Vagina (tissue), 2 donors: ENCODE measurements at regions not wholly inside any gene's neighbourhood (a gene's known extent, or its start where the extent isn't known, plus 50 kb on each side); places are given as distances from the start of the nearest gene placed in this dataset.

ENCODE experiments used
- DNase-seq, 2 donors: peaks; one replicate each; pipeline ENCODE4 v3.0.0-alpha.2; 2017; ENCODE audit errors: extremely low spot score in 2 of 2
- H3K27ac ChIP-seq: fragments of 200-600 bp; sonication (generic); one replicate; pipeline ENCODE4 v1.5.1; 2019
- H3K27me3 ChIP-seq: fragments of 200-600 bp; sonication (generic); one replicate; pipeline ENCODE4 v1.5.1; 2019
- H3K36me3 ChIP-seq, 2 donors: fragments of 200-600 bp; sonication (generic); one replicate each; pipeline ENCODE4 v1.5.1; 2017 to 2019
- H3K4me1 ChIP-seq: fragments of 200-600 bp; sonication (generic); one replicate; pipeline ENCODE4 v1.5.1; 2019
- H3K4me3 ChIP-seq, 2 donors: fragments of 200-600 bp; sonication (generic); 1 replicate in 1 of 2; 2 replicates in 1 of 2; pipeline ENCODE4 v1.5.1; 2016 to 2019
- H3K9me3 ChIP-seq: fragments of 200-600 bp; sonication (generic); one replicate; pipeline ENCODE4 v1.5.1; 2019
- CTCF ChIP-seq, 3 experiments: fragments of 450-650 bp in 2 of 3; fragments of 200-600 bp in 1 of 3; sonication (generic) in 1 of 3; IDR thresholded peaks; one replicate each; pipeline ENCODE4 v1.5.1; 2017 to 2019; ENCODE audit warnings: antibody characterized with exemption in 3 of 3, mild to moderate bottlenecking in 2 of 3, moderate library complexity in 2 of 3
- POLR2A ChIP-seq, 2 donors: fragments of 450-650 bp; IDR thresholded peaks; one replicate each; pipeline ENCODE4 v1.6.1; 2017; ENCODE audit warnings: antibody characterized with exemption in 2 of 2, mild to moderate bottlenecking in 2 of 2, moderate library complexity in 2 of 2
- POLR2AphosphoS5 ChIP-seq, 2 donors: sonication (generic); formaldehyde crosslinking; IDR thresholded peaks; one replicate each; pipeline ENCODE4 v1.9.0; 2017; ENCODE audit warnings: antibody characterized with exemption in 2 of 2, mild to moderate bottlenecking in 2 of 2, low read depth in 1 of 2; ENCODE audit not compliant: insufficient read depth in 1 of 2
- intact Hi-C: fragments of 100-400 bp; cut with DNase I; formaldehyde crosslinking; loops from one replicate; pipeline ENCODE4 v1.15.1; 2023

GRCh38 chr2:48253301-48253700 is 61.2 kb upstream of the FOXN2 start:
- DNase-seq: no peak
- intact Hi-C loops: no loop called here
- Histone ChIP-seq H3K27ac (no peak overlapping the region), H3K4me1 (peaks cover 14% of the 10 kb centered on the region), H3K36me3 (no peaks in the 10 kb centered on the region), H3K27me3 (no peaks in the 10 kb centered on the region), H3K9me3 (no peaks in the 10 kb centered on the region), H3K4me3 (no peak overlapping the region)
- no peak for TF ChIP-seq POLR2A (IDR thresholded peaks at IDR 0.05)
- no peak for TF ChIP-seq CTCF (IDR thresholded peaks at IDR 0.05)
- no peak for TF ChIP-seq POLR2AphosphoS5 (IDR thresholded peaks at IDR 0.05; ENCODE audit: insufficient read depth in 1 of 2, low read depth in 1 of 2)

DNA sequence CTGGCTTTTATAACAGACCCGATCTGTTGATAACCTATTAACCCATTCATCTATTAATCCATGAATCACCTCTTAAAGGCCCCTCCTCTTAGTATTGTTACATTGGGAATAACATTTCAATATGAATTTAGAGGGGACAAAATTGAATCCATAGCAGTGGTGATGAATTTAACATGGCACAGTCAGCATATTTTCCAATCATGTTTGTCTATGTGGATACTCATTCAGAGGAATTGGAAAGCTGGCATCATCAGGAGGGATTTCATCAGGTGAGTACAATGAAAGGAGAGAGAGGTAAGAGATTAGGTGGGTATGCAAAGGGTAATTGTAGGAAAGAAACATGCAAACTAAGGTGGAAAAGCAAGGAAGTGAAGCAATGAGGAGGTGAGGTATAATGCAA is 59.6 kb upstream of the FOXN2 start:
- TF ChIP-seq POLR2A (IDR thresholded peaks at IDR 0.05) (no peak), POLR2AphosphoS5 (IDR thresholded peaks at IDR 0.05; ENCODE audit: insufficient read depth in 1 of 2, low read depth in 1 of 2) (no peak)
- intact Hi-C loops: no loop called here
- Histone ChIP-seq H3K9me3 (no peaks in the 10 kb centered on the region), H3K27ac (no peak overlapping the region), H3K4me1 (peaks cover 3% of the 10 kb centered on the region), H3K4me3 (no peak overlapping the region), H3K27me3 (no peaks in the 10 kb centered on the region), H3K36me3 (no peaks in the 10 kb centered on the region)
- no peak for DNase-seq

GRCh38 chr2:48257456-48257855 is 57.0 kb upstream of the FOXN2 start:
- Histone ChIP-seq H3K27me3 (no peaks in the 10 kb centered on the region), H3K36me3 (no peaks in the 10 kb centered on the region), H3K4me1 (no peaks in the 10 kb centered on the region), H3K4me3 (no peak overlapping the region), H3K9me3 (no peaks in the 10 kb centered on the region), H3K27ac (no peak overlapping the region)
- no peak for TF ChIP-seq POLR2A (IDR thresholded peaks at IDR 0.05)
- no peak for TF ChIP-seq CTCF (IDR thresholded peaks at IDR 0.05)
- TF ChIP-seq POLR2AphosphoS5 (IDR thresholded peaks at IDR 0.05; ENCODE audit: insufficient read depth in 1 of 2, low read depth in 1 of 2): no peak
- no peak for DNase-seq
- intact Hi-C loops: no loop called here

DNA sequence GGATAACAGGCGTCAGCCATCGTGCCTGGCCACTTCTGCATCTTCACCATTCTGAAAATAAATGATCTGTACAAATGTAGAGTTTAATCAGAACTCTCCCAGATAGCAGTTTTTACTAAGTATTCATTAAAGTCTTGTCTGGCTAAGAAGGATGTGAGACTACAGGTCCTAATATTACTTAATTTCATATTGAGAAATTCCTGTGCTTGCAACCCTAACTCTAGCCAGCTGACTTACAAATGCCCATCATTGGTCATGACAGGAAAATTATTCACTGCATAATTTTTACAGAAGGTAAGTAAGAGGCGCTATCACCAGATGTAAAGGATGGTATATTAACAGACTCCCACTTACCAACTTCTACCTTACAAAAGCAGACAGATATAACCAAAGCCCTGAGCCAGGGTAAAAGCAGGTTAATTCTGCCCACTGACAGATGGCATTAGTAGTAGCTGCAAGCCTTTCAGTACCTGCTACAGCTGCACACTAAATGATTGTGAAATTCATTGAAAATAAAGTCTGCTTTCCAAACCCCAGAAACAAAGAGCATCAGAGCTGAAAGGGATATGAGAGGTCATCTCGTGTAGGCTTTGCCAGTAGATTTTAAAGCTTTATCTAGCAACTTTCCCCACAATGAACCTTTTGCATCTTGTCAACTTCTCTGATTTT is 55.9 kb upstream of the FOXN2 start:
- intact Hi-C loops: no loop called here
- no peak overlapping the region for H3K27ac ChIP-seq
- no peak for TF ChIP-seq POLR2AphosphoS5 (IDR thresholded peaks at IDR 0.05; ENCODE audit: insufficient read depth in 1 of 2, low read depth in 1 of 2)
- no peak for TF ChIP-seq CTCF (IDR thresholded peaks at IDR 0.05)
- TF ChIP-seq POLR2A (IDR thresholded peaks at IDR 0.05): no peak
- H3K4me1 ChIP-seq: no peaks in the 10 kb centered on the region
- no peaks in the 10 kb centered on the region for H3K27me3 ChIP-seq
- no peak overlapping the region for H3K4me3 ChIP-seq
- DNase-seq: no peak
- H3K9me3 ChIP-seq: no peaks in the 10 kb centered on the region
- no peaks in the 10 kb centered on the region for H3K36me3 ChIP-seq

GRCh38 chr2:48259811-48260210 is 54.7 kb upstream of the FOXN2 start:
- Histone ChIP-seq H3K27me3 (no peaks in the 10 kb centered on the region), H3K27ac (no peak overlapping the region), H3K4me1 (no peaks in the 10 kb centered on the region), H3K9me3 (no peaks in the 10 kb centered on the region), H3K4me3 (no peak overlapping the region), H3K36me3 (no peaks in the 10 kb centered on the region)
- TF ChIP-seq CTCF (IDR thresholded peaks at IDR 0.05) (no peak), POLR2AphosphoS5 (IDR thresholded peaks at IDR 0.05; ENCODE audit: insufficient read depth in 1 of 2, low read depth in 1 of 2) (no peak), POLR2A (IDR thresholded peaks at IDR 0.05) (no peak)
- intact Hi-C loops: no loop called here
- no peak for DNase-seq
